ENCODE measurements at regions not wholly inside any gene's neighbourhood (a gene's known extent, or its start where the extent isn't known, plus 50 kb on each side); places are given as distances from the start of the nearest gene placed in this dataset.

GRCh38 chr5:5372511-5372910 lies 50.0 kb upstream of the ICE1 start:
- no peak for TF ChIP-seq USF1 (IDR thresholded peaks at IDR 0.05; ENCODE audit: borderline replicate concordance, extremely low read length, insufficient read depth, low read depth, low read length)
- no peak for TF ChIP-seq EZH2 (IDR thresholded peaks at IDR 0.05; ENCODE audit: borderline replicate concordance, control insufficient read depth, low read depth, low read length)
- TF ChIP-seq CTCF (IDR thresholded peaks at IDR 0.05 in 2 of 3, conservative IDR thresholded peaks at IDR 0.05 in 1 of 3; ENCODE audit: control insufficient read depth in 2 of 3, extremely low read depth in 1 of 3, insufficient read depth in 1 of 3, low read depth in 3 of 3, low read length in 3 of 3), result no peak
- no peak for TF ChIP-seq BHLHE40 (IDR thresholded peaks at IDR 0.05; ENCODE audit: borderline replicate concordance in 1 of 2, low read depth in 2 of 2, low read length in 1 of 2)
- no peak for TF ChIP-seq SIN3A (IDR thresholded peaks at IDR 0.05; ENCODE audit: low read depth, low read length)
- no peak for TF ChIP-seq MXI1 (IDR thresholded peaks at IDR 0.05; ENCODE audit: low read depth, low read length)
- TF ChIP-seq SMC3 (IDR thresholded peaks at IDR 0.05; ENCODE audit: borderline replicate concordance, low read length), result no peak
- TF ChIP-seq NFYB (IDR thresholded peaks at IDR 0.05; ENCODE audit: insufficient read depth, low read depth, low read length), result no peak

Measured in GM12878 (cell line).